ENCODE measurements at regions not wholly inside any gene's neighbourhood (a gene's known extent, or its start where the extent isn't known, plus 50 kb on each side); places are given as distances from the start of the nearest gene placed in this dataset.

DNA sequence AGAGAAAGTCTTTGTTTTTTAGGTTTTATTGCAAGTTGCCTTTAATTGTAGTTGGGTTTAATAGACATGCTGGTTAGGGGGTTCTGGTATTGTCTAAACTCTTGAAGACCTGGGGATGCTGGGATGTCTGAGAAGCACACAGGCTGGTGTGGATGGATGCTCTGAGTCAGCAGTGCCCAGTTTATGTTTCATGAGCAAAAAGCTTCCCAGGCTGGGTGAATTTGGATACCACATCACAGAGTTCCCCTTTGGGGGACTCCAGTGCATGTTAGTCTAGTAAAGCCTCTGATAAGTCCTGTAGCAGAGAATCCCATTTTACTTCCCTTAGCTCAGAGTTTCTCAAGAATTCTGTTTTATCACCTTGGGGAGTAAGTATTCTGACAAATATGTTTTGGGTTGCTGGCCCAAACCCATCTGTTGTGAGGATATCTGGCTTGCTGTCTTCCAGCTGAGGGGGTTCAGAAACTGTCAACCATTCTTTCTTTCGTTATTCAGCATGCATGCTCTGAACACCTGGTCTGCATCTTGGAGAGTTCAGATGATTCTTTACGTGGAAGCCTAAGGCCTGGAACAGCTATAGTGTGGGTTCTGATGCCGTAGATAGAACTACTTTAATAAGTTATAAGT, 509.1 kb downstream of the VRK1 start:
- no peak for ATAC-seq

- peak; percentile 42 for ATAC-seq
These were observed 509.6 kb downstream of the VRK1 start for GRCh38 chr14:97306760-97307246.

DNA sequence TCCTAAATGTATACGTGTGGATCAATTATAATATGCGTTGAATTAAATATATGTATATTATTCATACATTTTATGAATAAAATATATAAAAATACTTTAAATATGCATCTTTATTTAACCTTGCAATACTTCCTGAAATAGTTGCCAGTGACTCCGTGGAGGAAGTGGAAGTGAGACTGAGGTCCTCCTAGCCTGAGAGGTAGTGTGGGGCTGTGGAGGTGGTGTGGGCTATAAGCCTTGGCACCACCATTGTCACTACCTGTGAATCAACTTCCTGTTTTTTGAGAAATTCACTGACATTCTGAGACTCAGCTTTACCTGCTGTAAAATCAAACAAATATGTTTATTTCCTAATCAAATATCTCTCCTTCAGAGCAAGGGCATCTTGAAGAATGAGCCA, 514.2 kb downstream of the VRK1 start:
- ATAC-seq = no peak

- ATAC-seq = no peak
These were observed 515.7 kb downstream of the VRK1 start for GRCh38 chr14:97312910-97313309.

DNA sequence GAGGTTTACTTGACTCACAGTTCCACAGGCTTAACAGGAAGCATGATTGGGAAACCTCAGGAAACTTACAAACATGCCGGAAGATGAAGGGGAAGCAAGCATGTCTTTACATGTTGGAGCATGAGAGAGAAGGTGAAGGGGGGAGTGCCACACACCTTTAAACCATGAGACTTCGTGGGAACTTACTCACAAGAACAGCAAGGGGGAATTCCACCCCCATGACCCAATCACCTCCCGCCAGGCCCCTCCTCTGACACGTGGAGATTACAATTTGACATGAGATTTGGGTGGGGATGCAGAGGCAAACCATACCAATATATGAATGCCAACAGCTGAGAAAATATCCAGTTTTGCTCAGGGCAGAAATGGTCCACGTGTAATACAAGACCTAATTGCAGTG, 518.6 kb downstream of the VRK1 start:
- no peak for ATAC-seq

- no peak for ATAC-seq
These were observed 521.2 kb downstream of the VRK1 start for GRCh38 chr14:97318380-97318779.

DNA sequence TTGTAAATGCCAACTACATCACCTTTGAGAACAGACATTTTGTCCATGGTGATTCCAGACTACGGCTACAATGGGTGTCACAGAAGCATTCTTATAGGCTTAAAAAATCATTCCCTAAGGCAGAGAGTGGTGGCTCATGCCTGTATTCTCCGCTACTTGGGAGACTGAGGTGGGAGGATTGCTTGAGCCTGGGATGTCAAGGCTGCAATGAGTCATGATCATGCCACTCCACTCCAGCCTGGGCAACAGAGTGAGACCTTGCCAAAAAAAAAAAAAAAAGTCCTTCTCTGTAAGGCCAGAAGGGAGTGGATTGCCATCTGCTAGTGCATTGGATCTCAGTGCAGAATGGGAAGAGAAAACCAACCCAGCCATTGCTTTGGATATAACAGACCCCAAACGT, 522.5 kb downstream of the VRK1 start:
- ATAC-seq = no peak

GRCh38 chr14:97328743-97329142, 531.6 kb downstream of the VRK1 start:
- ATAC-seq = no peak

GRCh38 chr14:97329701-97330100, 532.5 kb downstream of the VRK1 start:
- ATAC-seq = no peak

GRCh38 chr14:97331058-97331457, 533.9 kb downstream of the VRK1 start:
- no peak for ATAC-seq

DNA sequence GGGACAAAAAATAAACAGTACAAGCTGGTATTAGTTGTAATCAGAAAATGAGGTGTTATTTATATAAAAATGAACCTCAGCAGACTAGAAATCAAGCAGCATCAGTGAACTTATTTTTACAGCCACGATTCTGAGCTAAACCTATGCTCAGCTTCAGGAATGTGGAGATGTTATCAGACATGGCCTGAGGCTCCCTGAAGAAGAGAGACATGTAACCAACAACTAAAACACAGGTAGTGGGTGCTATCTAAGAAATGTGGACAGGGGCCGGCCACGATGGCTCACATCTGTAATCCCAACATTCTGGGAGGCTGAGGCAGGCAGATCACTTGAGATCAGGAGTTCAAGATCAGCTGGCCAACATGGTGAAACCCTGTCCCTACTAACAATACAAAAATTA, 534.3 kb downstream of the VRK1 start:
- ATAC-seq = no peak

GRCh38 chr14:97336179-97336578, 539.0 kb downstream of the VRK1 start:
- no peak for ATAC-seq

- no peak for ATAC-seq
These were observed 539.6 kb downstream of the VRK1 start for GRCh38 chr14:97336816-97337215.

DNA sequence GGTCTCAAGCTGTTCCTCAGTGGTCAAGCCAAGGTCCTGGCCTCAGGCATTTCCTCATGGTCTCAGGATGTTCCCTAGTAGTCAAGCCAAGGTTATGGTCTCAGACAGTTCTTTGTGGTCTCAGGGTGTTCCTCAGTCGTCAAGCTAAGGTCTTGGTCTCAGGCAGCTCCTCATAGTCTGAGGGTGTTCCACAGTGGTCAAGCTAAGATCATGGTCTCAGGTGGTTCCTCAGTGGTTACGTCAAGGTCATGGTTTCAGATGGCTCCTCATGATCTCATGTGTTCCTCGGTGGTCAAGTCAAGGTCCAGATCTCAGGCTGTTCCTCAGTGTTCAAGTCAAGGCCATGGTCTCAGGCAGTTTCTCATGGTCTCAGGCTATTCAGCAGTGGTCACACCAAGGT, 540.1 kb downstream of the VRK1 start:
- ATAC-seq = no peak

- ATAC-seq = no peak
These were observed 540.5 kb downstream of the VRK1 start for GRCh38 chr14:97337670-97338069.

DNA sequence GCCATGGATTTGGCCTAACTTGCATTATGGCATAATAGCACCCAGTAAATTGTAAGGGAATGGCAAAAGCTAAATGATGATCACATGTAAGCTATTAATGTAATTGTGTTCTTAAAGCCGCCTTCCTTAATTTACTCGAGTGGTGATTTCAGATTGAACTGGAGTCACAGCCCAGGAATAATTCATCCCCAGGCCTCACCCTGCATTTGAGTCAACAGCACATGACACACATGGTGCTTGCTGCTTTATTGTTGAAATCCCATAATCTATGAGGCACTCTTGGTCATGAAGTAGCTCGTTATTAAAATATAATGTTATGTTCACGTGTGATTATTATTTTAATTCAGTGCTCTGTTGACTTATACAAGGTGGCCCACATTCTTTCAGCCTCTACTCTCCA, 547.5 kb downstream of the VRK1 start:
- no peak for ATAC-seq

GRCh38 chr14:97346675-97347074, 549.5 kb downstream of the VRK1 start:
- no peak for ATAC-seq

- ATAC-seq = no peak
These were observed 552.3 kb downstream of the VRK1 start for GRCh38 chr14:97349463-97349862.

GRCh38 chr14:97349946-97350345, 552.8 kb downstream of the VRK1 start:
- no peak for ATAC-seq

GRCh38 chr14:97350415-97350814, 553.2 kb downstream of the VRK1 start:
- no peak for ATAC-seq

GRCh38 chr14:97350894-97351731, 553.9 kb downstream of the VRK1 start:
- ATAC-seq = no peak

DNA sequence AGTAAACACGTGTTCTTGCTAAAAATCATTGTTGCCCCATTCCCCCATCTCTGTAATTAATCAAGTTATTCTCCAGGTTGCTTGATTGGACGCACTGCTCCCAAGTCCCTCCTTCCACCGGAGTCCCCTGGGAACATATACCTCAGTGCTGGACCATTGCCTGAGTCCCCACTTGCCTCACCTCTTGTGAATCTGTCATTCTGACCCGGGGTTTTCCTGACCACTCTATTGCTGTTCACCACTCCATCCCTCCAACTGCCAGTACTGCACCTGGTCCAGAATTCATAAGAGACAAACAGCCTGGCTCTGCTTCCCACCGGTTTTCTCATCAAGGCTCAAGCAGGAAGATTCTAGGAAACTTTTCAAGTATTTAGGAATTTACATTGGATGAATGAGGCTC, 555.9 kb downstream of the VRK1 start:
- ATAC-seq = no peak

GRCh38 chr14:97354119-97354722, 557.0 kb downstream of the VRK1 start:
- ATAC-seq = no peak

GRCh38 chr14:97359341-97359740, 562.2 kb downstream of the VRK1 start:
- ATAC-seq = no peak
